Right ventricle myocardium inferior (tissue), 1 donor: ENCODE measurements at regions not wholly inside any gene's neighbourhood (a gene's known extent, or its start where the extent isn't known, plus 50 kb on each side); places are given as distances from the start of the nearest gene placed in this dataset.

Experiments
- ATAC-seq: fragments of 200-7000 bp; cut with Tn5 transposase; one replicate; pipeline ENCODE4 v1.9.1; 2020; ENCODE audit warnings: mild to moderate bottlenecking, moderate library complexity
- DNase-seq: peaks from one replicate; pipeline ENCODE4 v3.0.0; 2021; ENCODE audit errors: missing footprints
- intact Hi-C: fragments of 100-400 bp; cut with DNase I; formaldehyde crosslinking; loops from one replicate; pipeline ENCODE4 v1.11.0; 2022
- donor health status: DM: no; HTN: yes; CAD: no; lungs with severe emphysema.

DNA sequence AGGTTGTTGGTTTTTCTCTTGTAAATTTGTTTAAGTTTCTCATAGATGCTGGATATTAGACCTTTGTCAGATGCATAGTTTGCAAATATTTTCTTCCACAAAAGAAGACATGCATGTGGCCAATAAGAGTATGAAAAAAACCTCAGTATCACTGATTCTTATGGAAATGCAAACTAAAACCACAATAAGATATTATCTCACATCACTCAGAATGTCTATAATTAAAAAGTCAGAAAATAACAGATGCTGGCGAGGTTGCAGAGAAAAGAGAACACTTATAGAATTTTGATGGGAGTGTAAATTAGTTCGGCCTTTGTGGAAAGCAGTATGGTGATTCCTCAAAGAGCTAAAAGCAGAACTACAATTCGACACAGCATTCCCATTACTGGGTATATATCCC, 1355.6 kb downstream of the FAM133A start:
- ATAC-seq = no peak
- intact Hi-C loops = no loop called here
- no peak for DNase-seq

DNA sequence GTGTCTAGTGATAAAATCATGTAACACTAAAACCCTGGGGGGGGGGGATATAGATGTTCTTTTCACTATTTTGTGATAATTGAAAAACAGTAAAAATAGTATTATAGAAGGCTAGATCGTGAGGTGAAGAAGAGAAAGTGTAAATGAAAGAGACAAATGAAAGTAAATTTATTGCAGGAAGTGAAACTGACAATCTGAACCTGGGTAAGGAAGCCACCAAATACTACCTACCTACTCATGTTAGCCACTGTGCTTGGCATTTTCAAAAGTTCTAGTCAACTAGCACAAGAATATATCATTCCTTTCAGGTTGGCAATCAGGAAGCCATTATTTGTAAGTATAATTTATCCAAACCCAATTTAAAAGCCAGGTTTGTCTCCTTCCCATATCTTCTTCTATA, 1366.1 kb downstream of the FAM133A start:
- no peak for ATAC-seq
- intact Hi-C loops = no loop called here
- DNase-seq = no peak

DNA sequence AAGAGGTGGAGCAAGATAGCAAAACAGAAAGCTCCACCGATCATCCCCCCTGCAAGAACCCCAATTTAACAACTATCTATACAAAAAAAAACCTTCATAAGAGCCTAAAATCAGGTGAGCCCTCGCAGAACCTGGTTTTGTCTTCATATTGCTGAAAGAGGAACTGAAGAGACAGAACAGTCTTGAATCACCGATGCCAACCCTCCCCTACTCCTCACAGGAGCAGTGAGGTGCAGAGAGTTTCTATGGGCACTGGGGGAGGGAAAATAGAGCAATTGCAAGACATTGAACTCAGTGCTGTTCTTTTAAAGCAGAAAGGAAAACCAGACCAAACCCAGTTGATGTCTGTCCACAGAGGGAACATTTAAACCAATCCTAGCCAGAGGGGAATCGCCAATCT, 1370.3 kb downstream of the FAM133A start:
- ATAC-seq = no peak
- intact Hi-C loops = no loop called here
- no peak for DNase-seq

DNA sequence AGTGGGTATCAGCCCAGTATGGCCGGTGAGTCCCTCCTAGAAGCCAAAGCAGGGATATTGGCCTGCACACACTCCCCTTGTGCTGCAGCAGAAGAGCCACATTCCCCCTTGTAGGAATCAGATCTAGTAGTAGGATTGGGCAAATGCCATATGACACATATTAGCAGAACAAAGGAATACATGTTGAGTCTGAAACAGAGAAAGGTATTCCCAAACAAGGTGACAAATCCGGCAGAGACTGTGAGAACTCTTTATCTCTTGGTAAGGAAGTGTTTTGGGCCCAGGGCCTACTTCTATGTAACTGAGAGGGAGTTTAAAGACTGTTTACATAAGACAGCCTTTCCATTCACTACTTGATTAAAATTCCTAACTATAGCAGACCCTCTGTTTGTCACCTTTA, 1382.0 kb downstream of the FAM133A start:
- intact Hi-C loops = no loop called here
- no peak for DNase-seq
- no peak for ATAC-seq

DNA sequence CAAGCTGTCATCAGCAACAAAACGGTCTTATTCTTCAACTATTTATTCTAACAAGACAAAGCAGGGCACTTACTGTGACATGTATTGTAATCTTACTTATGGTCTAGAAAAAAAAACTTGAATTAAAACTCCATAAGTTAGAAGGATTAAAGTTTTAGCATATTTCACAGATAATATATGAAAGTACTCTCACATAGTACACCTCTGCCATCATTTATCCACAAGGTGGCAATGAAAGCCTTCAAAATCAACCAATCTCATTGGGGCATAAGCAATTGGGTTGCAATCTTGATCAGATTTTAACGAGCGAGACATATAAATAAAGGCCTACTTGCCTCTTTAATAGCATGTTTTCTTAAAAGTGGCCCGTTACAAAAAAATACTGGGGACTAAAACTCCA, 1382.9 kb downstream of the FAM133A start:
- intact Hi-C loops = no loop called here
- DNase-seq = no peak
- no peak for ATAC-seq

DNA sequence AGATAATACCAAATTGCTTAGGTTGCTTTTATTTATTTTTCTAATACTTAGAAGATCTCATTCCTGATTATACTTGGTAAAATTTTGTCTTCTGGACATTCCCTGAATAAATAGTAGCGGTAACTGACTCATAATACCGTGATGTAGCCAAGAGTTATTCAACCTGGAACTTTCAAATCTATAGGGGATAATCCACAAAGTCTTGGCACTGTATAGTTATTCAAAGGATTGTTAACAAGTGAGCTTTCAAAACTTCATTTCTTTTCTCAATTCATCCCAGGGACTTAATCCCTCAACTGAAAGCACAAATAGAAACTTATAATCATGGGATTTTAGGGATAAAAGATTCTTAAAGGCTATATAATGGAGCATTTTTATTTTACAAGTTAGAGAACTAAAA, 1383.3 kb downstream of the FAM133A start:
- intact Hi-C loops = no loop called here
- ATAC-seq (no peak), DNase-seq (no peak)

DNA sequence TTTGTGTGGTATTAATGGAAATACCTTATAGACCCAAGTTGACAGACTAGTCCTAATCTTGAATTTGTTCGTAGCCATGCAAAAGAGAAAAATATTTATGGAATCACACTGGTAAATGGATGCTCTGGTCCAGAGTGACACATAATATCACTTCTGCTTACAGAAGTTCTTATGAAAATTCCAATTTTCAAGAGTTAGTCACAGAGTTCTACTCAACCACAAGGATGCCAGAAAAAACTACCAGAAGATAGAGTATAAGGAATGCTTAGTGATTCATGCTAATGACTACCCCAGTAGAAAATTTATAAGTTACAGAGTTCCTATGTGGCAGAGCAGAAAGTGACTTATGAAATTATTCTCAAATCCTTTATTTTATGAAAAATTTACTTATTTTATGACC, 1384.8 kb downstream of the FAM133A start:
- DNase-seq (no peak), ATAC-seq (no peak)
- intact Hi-C loops = no loop called here

DNA sequence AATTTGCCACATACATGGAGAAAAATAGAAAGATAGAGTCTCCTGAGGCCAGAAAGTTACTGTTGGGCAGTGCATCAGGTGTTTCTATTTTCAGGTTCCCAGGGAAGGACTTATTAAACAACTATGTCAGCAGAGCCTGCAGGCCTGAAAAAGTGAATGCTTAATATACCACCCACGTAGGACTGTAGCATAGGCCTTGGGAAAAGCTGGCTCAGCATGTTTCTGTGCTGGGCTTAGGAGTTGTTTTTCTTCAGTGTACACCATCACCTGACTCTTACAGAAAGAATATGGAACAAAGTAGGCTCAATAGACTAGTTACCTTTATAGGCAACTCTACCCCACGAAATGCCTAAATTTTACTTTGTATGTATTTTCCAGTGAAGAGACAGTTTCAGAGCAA, 1385.9 kb downstream of the FAM133A start:
- ATAC-seq (no peak), DNase-seq (no peak)
- intact Hi-C loops = no loop called here

DNA sequence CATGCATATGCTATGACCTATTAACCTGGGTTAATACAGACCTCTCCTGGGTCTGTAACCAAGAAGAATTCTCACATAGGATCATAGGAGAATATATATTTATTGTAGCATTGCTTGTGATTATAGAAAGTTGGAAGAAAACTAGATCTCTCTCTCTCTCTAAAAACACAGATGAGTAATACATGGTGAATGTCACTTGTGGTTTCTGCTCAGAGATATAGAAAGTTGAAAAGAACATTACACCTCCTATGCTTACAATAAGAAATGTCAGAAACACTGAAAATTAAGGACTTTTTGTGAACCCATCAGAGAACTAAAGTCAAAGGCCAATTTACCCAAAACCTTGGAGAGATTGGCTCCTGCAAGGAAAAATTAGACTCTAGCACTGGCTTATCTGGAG, 1389.5 kb downstream of the FAM133A start:
- DNase-seq = no peak
- intact Hi-C loops = no loop called here
- ATAC-seq = no peak

DNA sequence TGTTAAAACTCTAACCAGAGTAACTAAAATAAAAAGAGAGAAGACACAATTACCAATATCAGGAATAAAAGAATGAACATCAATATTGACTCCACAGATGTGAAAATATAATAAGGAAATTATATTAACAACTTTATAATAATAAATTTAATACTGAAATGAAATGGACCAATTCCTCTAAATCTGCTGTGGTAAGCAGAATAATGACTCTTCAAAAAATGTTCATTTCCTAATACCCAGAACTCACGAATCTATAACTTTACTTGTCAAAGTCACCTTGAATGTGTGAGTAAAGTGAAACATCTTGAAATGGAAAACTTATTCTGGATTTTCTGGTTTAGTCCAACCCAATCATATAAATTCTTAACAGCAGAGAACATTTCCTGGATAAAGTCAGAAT, 1391.1 kb downstream of the FAM133A start:
- no peak for DNase-seq
- intact Hi-C loops = no loop called here
- ATAC-seq = no peak

DNA sequence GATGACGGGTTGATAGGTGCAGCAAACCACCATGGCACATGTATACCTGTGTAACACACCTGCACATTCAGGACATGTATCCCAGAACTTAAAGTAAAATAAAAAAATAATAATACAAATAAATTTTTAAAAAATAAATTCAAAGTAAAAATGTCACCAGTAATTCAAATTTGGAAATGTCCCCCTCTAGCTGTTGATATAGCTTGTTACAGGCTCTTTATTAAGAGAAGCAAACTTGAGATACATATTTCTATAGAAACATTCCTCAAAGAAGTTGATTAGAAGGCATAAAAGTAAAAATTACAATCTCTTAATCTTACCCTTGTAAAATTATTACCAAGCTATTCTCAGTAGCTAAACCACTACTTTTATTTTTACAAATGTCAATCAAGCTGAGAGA, 1397.0 kb downstream of the FAM133A start:
- DNase-seq (no peak), ATAC-seq (no peak)
- intact Hi-C loops = no loop called here

DNA sequence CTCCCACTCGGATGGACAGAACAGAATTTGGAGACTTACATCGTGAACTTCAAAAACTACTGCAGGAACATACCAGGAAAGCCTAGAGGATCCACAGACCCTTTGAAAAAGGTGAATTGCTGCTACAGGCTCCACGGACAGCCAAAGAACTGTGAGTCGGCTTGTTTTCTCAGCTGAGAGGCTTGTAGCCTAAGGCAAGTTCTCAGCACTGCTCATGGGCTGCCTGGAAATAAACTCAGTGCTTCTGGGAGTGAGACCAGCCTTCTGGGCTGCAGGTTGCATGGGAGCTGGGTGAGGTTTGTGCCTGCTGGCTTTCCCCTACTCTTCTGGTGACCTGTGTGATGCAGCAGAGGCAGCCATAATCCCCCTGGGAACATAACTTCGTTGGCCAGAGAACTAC, 1397.6 kb downstream of the FAM133A start:
- intact Hi-C loops = no loop called here
- ATAC-seq (no peak), DNase-seq (no peak)

DNA sequence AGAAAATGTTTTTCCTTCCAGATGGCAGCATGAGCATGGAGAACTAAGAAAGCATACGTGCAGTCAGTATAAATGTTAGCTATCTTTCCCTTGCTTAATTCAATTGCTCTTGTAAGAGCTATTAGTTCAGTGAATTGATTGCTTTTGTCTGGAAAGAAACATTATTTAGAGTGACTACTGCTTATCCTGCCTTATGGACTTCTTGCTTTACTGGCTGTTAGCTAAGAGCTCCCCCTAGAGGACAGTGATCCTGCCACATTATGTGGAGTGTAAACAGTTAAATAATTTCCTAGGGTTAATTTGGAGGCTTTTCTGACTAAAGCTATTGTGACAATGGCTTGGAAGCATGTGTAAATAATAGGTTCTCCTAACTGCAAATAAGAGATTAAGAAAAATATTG, 1402.4 kb downstream of the FAM133A start:
- ATAC-seq (no peak), DNase-seq (no peak)
- intact Hi-C loops = loop anchor here (5.0 kb wide), 1 partner anchor 244 kb away; no protein-coding TSS in a partner anchor

DNA sequence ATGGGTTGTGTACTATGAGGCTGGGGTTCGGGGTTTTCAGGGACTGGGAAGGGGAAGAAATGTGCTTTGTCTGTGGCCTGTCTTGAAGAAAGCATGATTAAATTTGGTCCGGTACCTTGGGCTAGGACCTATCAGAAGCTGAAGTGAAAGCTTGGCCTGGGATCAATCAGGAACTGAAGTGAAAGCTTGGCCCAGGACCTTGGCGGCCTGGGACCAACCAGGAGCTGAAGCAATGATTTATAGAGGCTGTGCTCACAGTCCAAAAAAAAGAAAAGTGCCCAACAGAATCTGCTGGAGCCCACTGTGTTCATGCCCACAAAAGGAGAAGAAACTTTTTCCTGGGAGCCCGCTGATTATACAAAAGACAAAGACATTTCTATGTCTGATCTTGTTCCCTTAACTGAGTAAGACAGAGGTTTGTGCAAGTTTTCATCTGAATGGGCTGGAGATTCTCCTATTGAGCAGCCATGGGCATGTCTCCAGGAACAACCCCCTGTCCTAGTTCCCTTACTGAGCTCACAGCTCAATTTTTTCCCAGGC, 1427.9 kb downstream of the FAM133A start:
- ATAC-seq (no peak), DNase-seq (no peak)
- intact Hi-C loops = no loop called here

DNA sequence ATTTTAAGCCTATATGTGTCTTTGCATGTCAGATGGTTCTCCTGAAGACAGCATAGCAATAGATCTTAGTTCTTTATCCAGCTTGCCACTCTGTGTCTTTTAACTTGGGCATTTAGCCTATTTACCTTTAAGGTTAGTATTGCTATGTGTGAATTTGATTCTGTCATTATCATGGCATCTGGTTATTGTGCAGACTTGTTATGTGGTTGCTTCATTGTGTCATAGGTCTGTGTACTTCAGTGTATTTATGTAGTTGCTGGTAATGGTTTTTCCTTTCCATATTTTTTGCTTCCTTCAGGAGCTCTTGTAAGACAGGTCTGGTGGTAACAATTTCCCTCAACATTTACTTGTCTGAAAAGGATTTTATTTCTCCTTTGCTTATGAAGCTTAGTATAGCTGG, 1443.5 kb downstream of the FAM133A start:
- ATAC-seq = no peak
- intact Hi-C loops = no loop called here
- no peak for DNase-seq

DNA sequence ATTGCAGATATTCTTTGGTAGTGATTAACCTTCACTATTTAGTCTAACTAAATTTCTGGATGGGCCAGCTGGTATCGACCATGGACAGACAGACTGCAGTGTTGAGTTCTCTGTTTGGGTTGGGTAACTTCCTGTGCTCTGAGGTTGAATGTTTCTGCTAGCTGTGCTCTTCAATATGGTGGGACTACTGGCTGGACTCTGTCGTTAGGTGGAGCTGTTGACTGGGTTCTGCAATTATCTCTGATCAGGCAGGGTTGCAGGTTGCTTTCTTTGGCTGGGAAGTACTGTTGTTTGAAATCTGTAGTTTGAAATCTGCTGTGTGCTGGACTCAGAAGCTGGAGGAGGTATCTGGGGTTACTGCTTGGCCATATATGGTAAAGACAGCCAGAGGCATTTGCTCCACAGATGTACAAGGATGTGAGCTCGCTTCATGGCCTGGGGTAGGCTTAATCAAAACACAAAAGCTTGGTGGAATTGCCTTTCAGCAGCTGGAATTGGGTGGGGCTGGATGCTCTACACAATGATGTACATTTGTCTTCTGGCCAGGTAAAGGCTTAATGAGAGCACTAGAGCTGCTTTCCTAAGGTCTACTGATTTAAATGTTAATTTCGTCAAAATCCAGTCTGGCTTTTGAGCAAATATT, 1472.0 kb downstream of the FAM133A start:
- ATAC-seq (no peak), DNase-seq (no peak)
- intact Hi-C loops = no loop called here

DNA sequence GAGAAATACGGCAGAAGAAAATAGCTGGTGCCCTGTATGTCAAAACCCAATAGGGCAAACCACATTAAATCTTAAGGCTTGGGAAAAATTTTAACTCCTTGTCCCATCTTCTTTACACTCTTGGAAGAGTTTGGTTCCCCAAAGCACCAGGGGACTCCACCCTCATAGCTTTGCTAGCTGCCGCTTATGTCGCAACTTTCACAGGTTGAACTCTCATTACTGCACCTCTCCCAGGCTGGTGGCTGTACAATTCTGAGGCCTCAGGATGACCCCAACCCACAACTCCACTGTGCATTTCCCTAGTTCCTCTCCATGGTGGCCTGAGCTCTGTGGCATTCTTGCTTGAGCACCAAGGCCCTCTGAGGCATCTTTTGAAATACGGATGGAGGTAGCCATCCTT, 1478.8 kb downstream of the FAM133A start:
- DNase-seq (no peak), ATAC-seq (no peak)
- intact Hi-C loops = no loop called here

DNA sequence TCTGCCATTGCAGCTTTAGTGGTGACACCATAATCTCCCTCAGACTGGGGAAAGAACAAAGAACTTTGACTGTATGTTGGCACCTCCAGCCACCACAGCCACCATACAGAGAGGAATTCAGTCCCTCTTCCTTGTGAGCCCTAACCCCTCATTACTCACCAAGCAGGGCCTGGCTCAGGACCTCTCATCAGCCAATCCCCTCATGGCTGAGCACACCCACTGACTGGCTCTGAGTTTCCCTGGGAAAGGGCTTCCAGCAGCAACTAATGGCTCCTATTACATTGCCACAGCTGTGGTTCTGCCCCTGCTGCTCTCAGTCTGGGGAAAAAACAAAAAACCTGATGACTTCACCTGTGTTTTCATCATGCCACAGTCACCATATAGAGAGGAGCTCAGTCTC, 1482.6 kb downstream of the FAM133A start:
- intact Hi-C loops = no loop called here
- ATAC-seq (no peak), DNase-seq (no peak)
